CD14-positive monocyte (primary cell): ENCODE measurements at regions not wholly inside any gene's neighbourhood (a gene's known extent, or its start where the extent isn't known, plus 50 kb on each side); places are given as distances from the start of the nearest gene placed in this dataset.

Experiments
- DNase-seq, 3 donors: peaks; one replicate each; pipeline ENCODE4 v3.0.0-alpha.2; 2011 to 2022
- H2AFZ ChIP-seq: 2 replicates; pipeline ENCODE4 v1.6.0; 2012; ENCODE audit warnings: mild to moderate bottlenecking, low read depth, low read length, inconsistent platforms; ENCODE audit not compliant: insufficient read depth, poor library complexity, severe bottlenecking
- H3K27ac ChIP-seq, 2 donors: 1 replicate in 1 of 2; 2 replicates in 1 of 2; pipeline ENCODE4 v1.5.1; 2012 to 2013; ENCODE audit warnings: low read length in 2 of 2, control low read depth in 1 of 2, inconsistent platforms in 1 of 2, low read depth in 1 of 2, mild to moderate bottlenecking in 1 of 2
- H3K27me3 ChIP-seq, 2 donors: one replicate each; pipeline versions ENCODE4 v1.6.0 to v1.6.1; 2011 to 2013; ENCODE audit warnings: low read length in 2 of 2; ENCODE audit not compliant: control insufficient read depth in 2 of 2, insufficient read depth in 2 of 2
- H3K36me3 ChIP-seq, 2 donors: replicated peaks in 1 of 2; 1 replicate in 1 of 2; 2 replicates in 1 of 2; pipeline versions ENCODE4 v1.5.1 to v1.6.1; 2012 to 2013; ENCODE audit warnings: low read length in 2 of 2, control low read depth in 1 of 2, inconsistent platforms in 1 of 2, mild to moderate bottlenecking in 1 of 2; ENCODE audit not compliant: insufficient read depth in 2 of 2, control insufficient read depth in 1 of 2
- H3K4me1 ChIP-seq, 2 donors: 1 replicate in 1 of 2; 2 replicates in 1 of 2; pipeline versions ENCODE4 v1.5.1 to v1.6.1; 2012 to 2013; ENCODE audit warnings: low read length in 2 of 2, control low read depth in 1 of 2, inconsistent platforms in 1 of 2, mild to moderate bottlenecking in 1 of 2, moderate library complexity in 1 of 2; ENCODE audit not compliant: insufficient read depth in 2 of 2, control insufficient read depth in 1 of 2
- H3K4me2 ChIP-seq: replicated peaks from 2 replicates; pipeline ENCODE3; 2012; ENCODE audit warnings: low read length, moderate library complexity, mild to moderate bottlenecking; ENCODE audit not compliant: poor library complexity, severe bottlenecking; ENCODE audit errors: extremely low read depth
- H3K4me3 ChIP-seq, 3 experiments: fragments of 200-600 bp in 1 of 3; sonication (generic) in 1 of 3; replicated peaks in 1 of 3; 1 replicate in 2 of 3; 2 replicates in 1 of 3; pipeline ENCODE4 v1.5.1; 2011 to 2013; ENCODE audit warnings: low read length in 3 of 3, mild to moderate bottlenecking in 3 of 3, control low read depth in 2 of 3, low read depth in 2 of 3, inconsistent platforms in 1 of 3, moderate library complexity in 1 of 3
- H3K79me2 ChIP-seq: 2 replicates; pipeline ENCODE4 v1.6.0; 2012; ENCODE audit warnings: mild to moderate bottlenecking, control low read depth, inconsistent platforms, low read length, moderate library complexity; ENCODE audit not compliant: insufficient read depth
- H3K9ac ChIP-seq: 2 replicates; pipeline ENCODE4 v1.6.0; 2017; ENCODE audit warnings: low read length, mild to moderate bottlenecking; ENCODE audit not compliant: insufficient read depth, poor library complexity, severe bottlenecking
- H3K9me3 ChIP-seq, 2 donors: replicated peaks in 1 of 2; 1 replicate in 1 of 2; 2 replicates in 1 of 2; pipeline versions ENCODE4 v1.5.1 to v1.6.1; 2012 to 2013; ENCODE audit warnings: low read length in 2 of 2, control low read depth in 1 of 2; ENCODE audit not compliant: control insufficient read depth in 1 of 2, insufficient read depth in 1 of 2
- H4K20me1 ChIP-seq: 2 replicates; pipeline ENCODE4 v1.6.0; 2012; ENCODE audit warnings: mild to moderate bottlenecking, low read length, control low read depth, moderate library complexity; ENCODE audit not compliant: insufficient read depth
- H3K27ac Mint-ChIP-seq, 7 donors: one replicate each; pipeline ENCODE4 v1.8.0; 2020; ENCODE audit warnings: mild to moderate bottlenecking in 7 of 7, mixed read lengths in 7 of 7, moderate library complexity in 6 of 7, inconsistent platforms in 2 of 7
- H3K27me3 Mint-ChIP-seq, 3 donors: one replicate each; pipeline ENCODE4 v1.8.0; 2021 to 2022; ENCODE audit warnings: low read depth in 3 of 3, mild to moderate bottlenecking in 3 of 3, mixed read lengths in 3 of 3, moderate library complexity in 3 of 3, inconsistent platforms in 1 of 3
- H3K36me3 Mint-ChIP-seq, 2 donors: one replicate each; pipeline ENCODE4 v1.8.0; 2020; ENCODE audit warnings: mixed read lengths in 2 of 2, inconsistent platforms in 1 of 2, mild to moderate bottlenecking in 1 of 2
- H3K4me1 Mint-ChIP-seq: one replicate; pipeline ENCODE4 v1.8.0; 2020; ENCODE audit warnings: mild to moderate bottlenecking, mixed read lengths
- H3K4me3 Mint-ChIP-seq, 2 donors: one replicate each; pipeline ENCODE4 v1.8.0; 2020; ENCODE audit warnings: mild to moderate bottlenecking in 2 of 2, mixed read lengths in 2 of 2, moderate library complexity in 1 of 2
- H3K9me3 Mint-ChIP-seq, 7 donors: one replicate each; pipeline ENCODE4 v1.8.0; 2020 to 2022; ENCODE audit warnings: mixed read lengths in 7 of 7, mild to moderate bottlenecking in 6 of 7, moderate library complexity in 6 of 7, inconsistent platforms in 2 of 7
- WGBS: methylation state at CpG from one replicate; pipeline ENCODE4 v1.1.5; 2013; ENCODE audit warnings: missing lambda C conversion rate; ENCODE audit not compliant: insufficient coverage; 5-methylcytosine and 5-hydroxymethylcytosine counted together
- intact Hi-C, 2 donors: fragments of 100-400 bp; cut with micrococcal nuclease; formaldehyde crosslinking; loops; one replicate each; pipeline versions ENCODE4 v1.15.0 to v1.15.1; 2023
- TF ChIP-seq, protein P1 (sequence below): fragments of 200-600 bp; IDR thresholded peaks from one replicate; pipeline ENCODE4 v1.8.0; 2022; ENCODE audit warnings: antibody characterized with exemption, mild to moderate bottlenecking

- intact Hi-C loops: no loop called here
Observed at GRCh38 chr5:117207088-117207668, 632.6 kb upstream of the SEMA6A start.

DNA sequence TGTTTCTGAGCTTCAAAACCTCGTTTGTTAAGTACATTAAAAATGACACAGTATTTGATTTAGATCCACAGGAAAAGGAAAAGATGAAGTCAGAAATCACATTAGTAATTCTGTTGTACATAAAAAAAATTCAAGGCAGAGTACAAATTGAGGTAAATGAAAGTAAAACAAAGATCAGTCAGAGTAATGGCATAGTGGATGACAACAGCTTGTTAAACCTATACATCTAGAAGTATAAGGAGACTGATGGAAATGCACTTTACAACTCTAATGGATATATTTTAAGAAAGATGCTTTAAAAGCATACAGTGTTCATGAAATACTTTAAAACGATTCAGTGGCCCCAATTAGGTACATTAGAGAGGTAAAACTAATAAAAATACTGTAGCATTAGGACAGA lies 631.3 kb upstream of the SEMA6A start:
- Mint-ChIP-seq H3K4me3 (no peak overlapping the region), H3K4me1 (no peaks in the 10 kb centered on the region), H3K9me3 (peaks cover 2 to 15% (median 9%) of the 10 kb centered on the region in 7 donors), H3K27ac (no peak overlapping the region), H3K36me3 (no peaks in the 10 kb centered on the region), H3K27me3 (no peaks in the 10 kb centered on the region)
- no peak overlapping the region for H3K27ac ChIP-seq
- H3K9me3 ChIP-seq: peaks cover 9 to 14% of the 10 kb centered on the region in 2 donors
- H4K20me1 ChIP-seq: no peaks in the 10 kb centered on the region
- WGBS: no CpG with 5 or more reads among the region's 2 CpGs
- H3K79me2 ChIP-seq: no peaks in the 10 kb centered on the region
- DNase-seq: no peak
- H2AFZ ChIP-seq: no peak overlapping the region
- H3K4me2 ChIP-seq: no peak overlapping the region
- no peak overlapping the region for H3K9ac ChIP-seq
- no peaks in the 10 kb centered on the region for H3K27me3 ChIP-seq
- intact Hi-C loops: no loop called here
- H3K36me3 ChIP-seq: no peaks in the 10 kb centered on the region
- TF ChIP-seq, protein P1, sequence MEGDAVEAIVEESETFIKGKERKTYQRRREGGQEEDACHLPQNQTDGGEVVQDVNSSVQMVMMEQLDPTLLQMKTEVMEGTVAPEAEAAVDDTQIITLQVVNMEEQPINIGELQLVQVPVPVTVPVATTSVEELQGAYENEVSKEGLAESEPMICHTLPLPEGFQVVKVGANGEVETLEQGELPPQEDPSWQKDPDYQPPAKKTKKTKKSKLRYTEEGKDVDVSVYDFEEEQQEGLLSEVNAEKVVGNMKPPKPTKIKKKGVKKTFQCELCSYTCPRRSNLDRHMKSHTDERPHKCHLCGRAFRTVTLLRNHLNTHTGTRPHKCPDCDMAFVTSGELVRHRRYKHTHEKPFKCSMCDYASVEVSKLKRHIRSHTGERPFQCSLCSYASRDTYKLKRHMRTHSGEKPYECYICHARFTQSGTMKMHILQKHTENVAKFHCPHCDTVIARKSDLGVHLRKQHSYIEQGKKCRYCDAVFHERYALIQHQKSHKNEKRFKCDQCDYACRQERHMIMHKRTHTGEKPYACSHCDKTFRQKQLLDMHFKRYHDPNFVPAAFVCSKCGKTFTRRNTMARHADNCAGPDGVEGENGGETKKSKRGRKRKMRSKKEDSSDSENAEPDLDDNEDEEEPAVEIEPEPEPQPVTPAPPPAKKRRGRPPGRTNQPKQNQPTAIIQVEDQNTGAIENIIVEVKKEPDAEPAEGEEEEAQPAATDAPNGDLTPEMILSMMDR: no peak
- H3K4me1 ChIP-seq: no peaks in the 10 kb centered on the region
- H3K4me3 ChIP-seq: no peak overlapping the region

More at GRCh38 chr5:117207088-117207668, 632.6 kb upstream of the SEMA6A start:
- Histone ChIP-seq H3K9ac (no peak overlapping the region), H3K27ac (no peak overlapping the region), H4K20me1 (no peaks in the 10 kb centered on the region), H2AFZ (no peak overlapping the region), H3K4me2 (no peak overlapping the region), H3K4me1 (no peaks in the 10 kb centered on the region), H3K9me3 (peaks cover 15% of the 10 kb centered on the region in 2 donors), H3K36me3 (no peaks in the 10 kb centered on the region), H3K27me3 (no peaks in the 10 kb centered on the region), H3K4me3 (no peak overlapping the region), H3K79me2 (no peaks in the 10 kb centered on the region)
- no peak for DNase-seq
- no peaks in the 10 kb centered on the region for H3K27me3 Mint-ChIP-seq
- peaks cover 3 to 15% (median 8%) of the 10 kb centered on the region in 7 donors for H3K9me3 Mint-ChIP-seq
- H3K27ac Mint-ChIP-seq: no peak overlapping the region
- no peaks in the 10 kb centered on the region for H3K36me3 Mint-ChIP-seq
- TF ChIP-seq, protein P1: no peak
- 93% methylated on average over 3 of the region's 9 CpGs for WGBS
- no peak overlapping the region for H3K4me3 Mint-ChIP-seq
- H3K4me1 Mint-ChIP-seq: no peaks in the 10 kb centered on the region
